ENCODE measurements at regions not wholly inside any gene's neighbourhood (a gene's known extent, or its start where the extent isn't known, plus 50 kb on each side); places are given as distances from the start of the nearest gene placed in this dataset.

DNA sequence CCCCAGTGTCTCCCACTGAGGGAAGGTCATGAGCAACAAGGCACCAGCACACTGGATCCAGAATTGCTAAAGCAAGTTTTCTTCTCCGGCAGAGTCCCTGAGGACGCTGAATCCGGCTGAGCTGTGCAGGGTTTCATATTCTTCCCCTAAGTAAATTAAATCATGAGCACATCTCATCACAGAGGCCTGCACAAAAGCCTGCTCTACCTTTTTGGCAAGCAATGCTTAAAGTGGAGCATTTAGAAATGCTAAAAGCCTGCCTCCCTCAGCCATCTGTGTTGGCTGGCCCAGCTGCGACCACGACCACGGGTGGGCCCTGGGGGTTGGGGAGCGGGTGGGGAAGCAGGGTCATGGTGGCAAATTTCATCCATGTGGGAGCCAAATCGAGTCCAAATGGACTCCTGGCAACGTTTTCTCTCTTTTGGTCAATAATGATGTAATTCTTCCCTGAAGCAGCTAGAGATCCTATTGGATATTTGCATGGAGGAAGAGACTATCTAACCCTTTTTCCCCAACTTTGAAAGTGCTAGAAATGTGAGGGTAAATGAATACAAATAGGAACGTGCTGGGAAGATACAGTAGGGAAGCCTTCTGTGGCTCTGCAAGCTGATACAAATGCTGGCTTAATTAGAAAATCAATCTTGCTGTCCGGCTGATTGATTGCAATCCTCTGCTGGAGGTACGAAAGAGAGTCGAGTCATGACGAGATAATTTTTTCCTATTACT is 532.8 kb upstream of the TBL1XR1 start:
- peak overlapping the region; percentile 15; the same call in 1 of the 2 replicates for H3K27ac ChIP-seq (ENCODE audit: low read depth, low read length)
- no peaks in the 10 kb centered on the region for H3K27me3 ChIP-seq (ENCODE audit: insufficient read depth, low read length)
- no peak overlapping the region for H3K9ac ChIP-seq (ENCODE audit: low read depth, low read length)
- 74% methylated on average over 12 of the region's 14 CpGs for WGBS
- no peaks in the 10 kb centered on the region for H3K9me3 ChIP-seq (ENCODE audit: insufficient read depth, low read depth, low read length)
- H3K36me3 ChIP-seq (ENCODE audit: insufficient read depth, low read length), result no peaks in the 10 kb centered on the region
- no peak overlapping the region for H3K4me3 ChIP-seq (ENCODE audit: low read length)
- peaks cover 20% of the 10 kb centered on the region for H3K4me1 ChIP-seq (ENCODE audit: insufficient read depth, low read length)

DNA sequence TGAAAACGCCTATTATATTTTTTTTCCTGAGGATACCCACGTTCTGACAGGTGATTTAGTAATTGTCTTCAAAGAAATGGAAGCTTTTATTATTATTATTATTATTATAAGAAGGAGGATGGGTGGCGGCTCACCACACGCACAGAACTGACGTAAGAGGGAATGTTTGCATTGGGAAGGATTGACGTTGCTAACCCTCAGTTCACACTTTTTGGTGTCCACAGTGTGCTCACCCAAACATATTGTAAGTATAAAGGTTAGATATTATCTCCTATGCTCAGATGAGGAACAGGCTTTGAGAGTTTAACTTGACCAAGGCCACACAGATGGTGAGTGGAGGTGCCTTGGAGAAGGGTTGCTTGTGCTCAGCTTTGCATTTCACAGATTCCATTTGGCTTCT is 533.5 kb upstream of the TBL1XR1 start:
- Histone ChIP-seq H3K9ac (ENCODE audit: low read depth, low read length) (no peak overlapping the region), H3K36me3 (ENCODE audit: insufficient read depth, low read length) (no peaks in the 10 kb centered on the region), H3K27me3 (ENCODE audit: insufficient read depth, low read length) (no peaks in the 10 kb centered on the region), H3K27ac (ENCODE audit: low read depth, low read length) (no peak overlapping the region), H3K4me1 (ENCODE audit: insufficient read depth, low read length) (peaks cover 20% of the 10 kb centered on the region), H3K9me3 (ENCODE audit: insufficient read depth, low read depth, low read length) (no peaks in the 10 kb centered on the region), H3K4me3 (ENCODE audit: low read length) (no peak overlapping the region)
- WGBS, result 86% methylated on average over 6 of the region's 6 CpGs

DNA sequence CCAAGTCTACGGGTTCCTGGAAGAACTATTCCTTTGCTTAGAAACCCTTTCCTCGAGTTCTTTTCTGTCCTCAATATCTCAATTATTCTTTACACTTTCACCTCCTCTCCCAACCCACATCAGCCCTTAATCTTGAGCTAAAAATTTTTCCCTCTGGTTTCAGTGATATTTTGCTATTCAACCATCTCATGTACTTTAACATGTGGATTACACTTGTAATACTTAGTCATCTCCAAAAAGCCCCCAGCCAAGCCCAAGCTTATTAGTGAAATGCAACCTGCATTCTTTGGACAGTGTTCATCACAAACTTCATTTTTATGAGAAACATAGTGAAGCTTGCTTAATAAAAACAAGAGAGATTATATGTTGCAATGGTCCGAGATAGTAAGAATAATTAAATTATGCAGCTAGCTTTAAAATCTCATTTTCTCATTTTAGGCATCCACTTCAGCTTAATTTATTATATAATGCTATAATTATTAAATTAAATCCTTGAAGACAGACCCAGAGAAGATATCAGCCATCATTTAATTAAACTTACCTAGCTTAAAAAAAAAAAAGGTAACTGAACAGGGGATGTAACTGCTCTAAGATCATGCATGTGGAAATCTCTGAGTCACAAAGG is 534.5 kb upstream of the TBL1XR1 start:
- H3K4me1 ChIP-seq (ENCODE audit: insufficient read depth, low read length), result peaks cover 20% of the 10 kb centered on the region
- H3K9me3 ChIP-seq (ENCODE audit: insufficient read depth, low read depth, low read length), result no peaks in the 10 kb centered on the region
- H3K4me3 ChIP-seq (ENCODE audit: low read length), result no peak overlapping the region
- no peak overlapping the region for H3K27ac ChIP-seq (ENCODE audit: low read depth, low read length)
- H3K9ac ChIP-seq (ENCODE audit: low read depth, low read length), result no peak overlapping the region
- no peaks in the 10 kb centered on the region for H3K27me3 ChIP-seq (ENCODE audit: insufficient read depth, low read length)
- no peaks in the 10 kb centered on the region for H3K36me3 ChIP-seq (ENCODE audit: insufficient read depth, low read length)
- 93% methylated on average over 2 of the region's 3 CpGs for WGBS

DNA sequence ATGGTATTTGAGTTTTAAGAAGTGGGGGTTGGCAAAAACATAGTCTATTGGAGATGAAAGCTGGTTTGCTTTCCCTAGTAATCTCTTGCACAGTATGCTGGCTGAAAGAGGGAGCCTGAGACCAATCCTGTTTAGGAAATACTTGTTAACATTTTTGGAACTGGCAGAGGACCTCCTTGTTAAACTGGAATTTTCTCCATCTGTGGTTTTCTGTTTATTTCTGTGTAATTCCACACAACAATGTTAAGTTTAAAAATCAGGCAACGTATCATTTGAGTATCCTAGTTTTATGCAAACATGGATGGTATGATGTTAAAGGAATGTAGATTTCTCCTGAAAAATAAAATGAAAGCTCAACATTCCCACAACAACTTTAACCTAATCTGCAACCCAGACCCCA is 536.0 kb upstream of the TBL1XR1 start:
- no peak overlapping the region for H3K27ac ChIP-seq (ENCODE audit: low read depth, low read length)
- no peak overlapping the region for H3K4me3 ChIP-seq (ENCODE audit: low read length)
- H3K9ac ChIP-seq (ENCODE audit: low read depth, low read length), result no peak overlapping the region
- no peaks in the 10 kb centered on the region for H3K36me3 ChIP-seq (ENCODE audit: insufficient read depth, low read length)
- no peaks in the 10 kb centered on the region for H3K27me3 ChIP-seq (ENCODE audit: insufficient read depth, low read length)
- peaks cover 20% of the 10 kb centered on the region for H3K4me1 ChIP-seq (ENCODE audit: insufficient read depth, low read length)
- no CpG with 5 or more reads among the region's 1 CpG for WGBS
- no peaks in the 10 kb centered on the region for H3K9me3 ChIP-seq (ENCODE audit: insufficient read depth, low read depth, low read length)

DNA sequence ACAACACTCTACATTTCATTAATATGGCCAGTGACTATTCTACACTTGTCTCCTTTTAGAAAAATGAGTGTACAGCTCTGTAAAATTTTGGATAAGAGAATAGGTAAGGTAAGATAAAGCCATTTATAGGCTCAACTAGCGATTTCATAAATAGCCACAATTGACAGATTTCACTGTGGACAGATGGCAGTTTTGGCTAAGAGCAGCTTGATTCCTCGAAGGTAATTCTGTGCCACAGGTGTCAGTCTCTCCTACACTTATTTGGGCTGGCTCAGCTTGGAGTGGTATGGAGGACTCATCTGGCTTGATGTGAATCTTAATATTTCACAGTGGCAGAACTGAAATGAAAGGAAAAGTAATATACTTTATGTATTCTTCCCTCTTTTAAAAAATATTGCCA is 536.7 kb upstream of the TBL1XR1 start:
- no peaks in the 10 kb centered on the region for H3K9me3 ChIP-seq (ENCODE audit: insufficient read depth, low read depth, low read length)
- no peak overlapping the region for H3K27ac ChIP-seq (ENCODE audit: low read depth, low read length)
- 100% methylated on average over 2 of the region's 2 CpGs for WGBS
- no peaks in the 10 kb centered on the region for H3K36me3 ChIP-seq (ENCODE audit: insufficient read depth, low read length)
- H3K4me3 ChIP-seq (ENCODE audit: low read length), result no peak overlapping the region
- H3K27me3 ChIP-seq (ENCODE audit: insufficient read depth, low read length), result no peaks in the 10 kb centered on the region
- H3K9ac ChIP-seq (ENCODE audit: low read depth, low read length), result no peak overlapping the region
- H3K4me1 ChIP-seq (ENCODE audit: insufficient read depth, low read length), result peaks cover 20% of the 10 kb centered on the region

DNA sequence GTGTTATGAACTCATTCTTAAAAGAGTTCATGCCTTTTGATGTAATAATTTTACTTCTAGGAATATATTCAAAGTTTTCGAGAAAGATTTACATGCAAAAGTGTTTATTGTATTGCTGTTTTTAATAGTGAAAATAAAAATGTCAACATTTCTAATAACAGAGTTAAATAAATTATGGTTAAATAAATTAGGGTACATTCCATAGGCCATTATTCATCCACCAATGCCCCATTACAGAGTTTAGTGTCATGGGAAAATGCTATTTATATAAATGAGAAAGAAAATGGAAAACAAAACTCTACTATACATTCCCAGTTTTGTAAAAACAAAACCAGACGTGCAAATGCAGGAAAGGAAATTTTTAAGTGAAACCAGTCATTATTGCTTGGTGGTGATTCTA is 538.1 kb upstream of the TBL1XR1 start:
- Histone ChIP-seq H3K9me3 (ENCODE audit: insufficient read depth, low read depth, low read length) (no peaks in the 10 kb centered on the region), H3K4me3 (ENCODE audit: low read length) (no peak overlapping the region), H3K9ac (ENCODE audit: low read depth, low read length) (no peak overlapping the region), H3K36me3 (ENCODE audit: insufficient read depth, low read length) (no peaks in the 10 kb centered on the region), H3K27ac (ENCODE audit: low read depth, low read length) (no peak overlapping the region), H3K27me3 (ENCODE audit: insufficient read depth, low read length) (no peaks in the 10 kb centered on the region), H3K4me1 (ENCODE audit: insufficient read depth, low read length) (peaks cover 10% of the 10 kb centered on the region)
- no CpG with 5 or more reads among the region's 2 CpGs for WGBS

DNA sequence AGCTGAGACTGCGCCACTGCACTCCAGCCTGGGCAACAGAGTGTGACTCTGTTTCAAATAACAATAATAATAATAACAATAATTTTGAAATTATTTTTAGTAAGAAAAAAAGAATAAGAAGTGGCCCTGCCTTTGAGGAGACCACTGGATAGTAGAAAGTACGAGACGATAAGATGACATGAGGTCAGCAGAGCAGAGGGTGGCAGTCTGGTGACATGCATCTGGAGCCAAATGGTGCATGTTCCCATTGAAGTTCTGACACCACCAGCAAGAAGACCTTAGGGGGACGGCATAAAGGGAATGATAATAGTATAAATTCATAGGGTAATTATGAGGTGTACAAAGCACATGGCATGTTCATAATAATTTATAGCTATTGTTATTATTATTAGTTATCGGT is 542.2 kb upstream of the TBL1XR1 start:
- 93% methylated on average over 4 of the region's 5 CpGs for WGBS
- no peak overlapping the region for H3K9ac ChIP-seq (ENCODE audit: low read depth, low read length)
- no peaks in the 10 kb centered on the region for H3K9me3 ChIP-seq (ENCODE audit: insufficient read depth, low read depth, low read length)
- no peak overlapping the region for H3K27ac ChIP-seq (ENCODE audit: low read depth, low read length)
- H3K4me1 ChIP-seq (ENCODE audit: insufficient read depth, low read length), result peaks cover 2% of the 10 kb centered on the region; the same call in 1 of the 2 replicates
- H3K36me3 ChIP-seq (ENCODE audit: insufficient read depth, low read length), result no peaks in the 10 kb centered on the region
- no peaks in the 10 kb centered on the region for H3K27me3 ChIP-seq (ENCODE audit: insufficient read depth, low read length)
- H3K4me3 ChIP-seq (ENCODE audit: low read length), result no peak overlapping the region

DNA sequence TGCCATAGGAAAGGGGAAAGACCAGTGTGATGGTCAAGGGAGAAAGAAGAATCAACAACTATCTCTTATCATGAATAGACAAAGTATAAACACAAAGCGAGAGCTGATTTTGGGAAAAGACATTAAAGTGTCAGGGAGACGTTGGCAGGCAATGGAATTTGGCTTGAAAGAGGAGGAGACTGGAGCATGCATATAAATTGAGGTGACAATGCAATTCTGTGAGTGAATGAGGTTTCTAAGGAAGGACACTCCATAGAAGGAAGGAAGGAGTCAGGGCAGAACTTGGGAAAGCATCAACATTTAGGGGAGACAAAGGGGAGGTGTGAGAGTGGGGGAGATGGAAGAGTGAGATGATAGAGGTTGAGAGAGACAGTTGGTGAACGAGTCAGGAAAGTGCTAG is 543.0 kb upstream of the TBL1XR1 start:
- H3K36me3 ChIP-seq (ENCODE audit: insufficient read depth, low read length), result no peaks in the 10 kb centered on the region
- no peak overlapping the region for H3K27ac ChIP-seq (ENCODE audit: low read depth, low read length)
- H3K4me1 ChIP-seq (ENCODE audit: insufficient read depth, low read length), result peaks cover 2% of the 10 kb centered on the region; the same call in 1 of the 2 replicates
- WGBS, result 52% methylated on average over 3 of the region's 3 CpGs
- no peak overlapping the region for H3K9ac ChIP-seq (ENCODE audit: low read depth, low read length)
- no peaks in the 10 kb centered on the region for H3K27me3 ChIP-seq (ENCODE audit: insufficient read depth, low read length)
- H3K9me3 ChIP-seq (ENCODE audit: insufficient read depth, low read depth, low read length), result no peaks in the 10 kb centered on the region
- H3K4me3 ChIP-seq (ENCODE audit: low read length), result no peak overlapping the region

DNA sequence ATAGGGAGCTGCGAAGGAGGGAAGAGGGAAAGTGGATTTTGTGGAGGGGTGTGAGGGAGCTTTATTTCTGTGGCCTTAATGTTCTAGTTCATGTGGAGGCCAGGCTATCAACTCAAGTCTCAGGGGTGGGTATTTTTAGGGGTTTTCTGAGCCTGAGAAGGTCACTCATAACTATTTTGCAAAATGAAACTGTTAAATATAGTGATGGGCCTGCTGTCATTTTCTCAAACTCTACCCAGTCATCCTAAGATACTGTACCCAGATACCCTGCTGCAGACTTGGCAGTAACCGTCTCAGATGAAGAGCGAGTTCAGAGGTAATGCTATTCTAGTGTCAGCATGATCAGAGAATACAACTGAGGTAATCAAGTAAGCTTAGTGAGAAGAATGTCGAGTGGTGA is 545.0 kb upstream of the TBL1XR1 start:
- Histone ChIP-seq H3K36me3 (ENCODE audit: insufficient read depth, low read length) (no peaks in the 10 kb centered on the region), H3K9me3 (ENCODE audit: insufficient read depth, low read depth, low read length) (no peaks in the 10 kb centered on the region), H3K27me3 (ENCODE audit: insufficient read depth, low read length) (no peaks in the 10 kb centered on the region), H3K27ac (ENCODE audit: low read depth, low read length) (no peak overlapping the region), H3K4me1 (ENCODE audit: insufficient read depth, low read length) (peaks cover 2% of the 10 kb centered on the region; the same call in 1 of the 2 replicates), H3K9ac (ENCODE audit: low read depth, low read length) (no peak overlapping the region), H3K4me3 (ENCODE audit: low read length) (no peak overlapping the region)
- 91% methylated on average over 3 of the region's 4 CpGs for WGBS

DNA sequence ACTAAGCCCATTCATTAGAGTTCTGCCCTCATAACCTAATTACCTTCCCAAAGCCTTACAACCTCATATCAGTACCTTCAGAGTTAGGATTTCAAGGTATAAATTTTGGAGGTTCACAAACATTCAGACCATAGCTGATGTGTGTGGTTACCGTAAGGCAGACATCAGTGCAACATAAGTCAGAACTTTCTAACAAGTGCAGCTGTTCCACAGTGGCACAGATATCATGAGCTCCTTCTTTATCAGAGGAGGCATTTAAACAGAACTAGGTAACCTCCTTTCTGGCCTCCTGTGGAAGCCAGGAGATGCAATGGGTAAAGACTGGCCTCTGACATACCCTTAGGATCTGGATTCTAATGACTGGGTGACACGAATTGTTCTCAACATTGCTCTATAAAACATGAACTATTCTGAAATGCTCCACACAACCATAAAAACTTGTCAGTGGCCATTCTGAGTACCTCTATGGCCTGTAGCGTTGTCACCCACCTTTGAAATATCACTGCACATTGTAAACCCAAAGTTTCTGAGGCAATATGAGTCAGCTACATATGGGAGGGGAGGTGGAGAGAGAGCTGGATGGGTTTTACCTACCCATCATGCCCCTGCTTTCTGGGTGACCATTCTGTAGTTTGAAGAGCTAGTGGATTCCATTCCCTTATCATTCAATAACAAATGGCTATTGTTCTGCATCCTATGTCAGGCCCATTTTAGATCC is 546.0 kb upstream of the TBL1XR1 start:
- Histone ChIP-seq H3K27ac (ENCODE audit: low read depth, low read length) (no peak overlapping the region), H3K9ac (ENCODE audit: low read depth, low read length) (no peak overlapping the region), H3K27me3 (ENCODE audit: insufficient read depth, low read length) (no peaks in the 10 kb centered on the region), H3K36me3 (ENCODE audit: insufficient read depth, low read length) (no peaks in the 10 kb centered on the region), H3K4me3 (ENCODE audit: low read length) (no peak overlapping the region), H3K4me1 (ENCODE audit: insufficient read depth, low read length) (peaks cover 2% of the 10 kb centered on the region; the same call in 1 of the 2 replicates), H3K9me3 (ENCODE audit: insufficient read depth, low read depth, low read length) (no peaks in the 10 kb centered on the region)
- 63% methylated on average over 3 of the region's 3 CpGs for WGBS

DNA sequence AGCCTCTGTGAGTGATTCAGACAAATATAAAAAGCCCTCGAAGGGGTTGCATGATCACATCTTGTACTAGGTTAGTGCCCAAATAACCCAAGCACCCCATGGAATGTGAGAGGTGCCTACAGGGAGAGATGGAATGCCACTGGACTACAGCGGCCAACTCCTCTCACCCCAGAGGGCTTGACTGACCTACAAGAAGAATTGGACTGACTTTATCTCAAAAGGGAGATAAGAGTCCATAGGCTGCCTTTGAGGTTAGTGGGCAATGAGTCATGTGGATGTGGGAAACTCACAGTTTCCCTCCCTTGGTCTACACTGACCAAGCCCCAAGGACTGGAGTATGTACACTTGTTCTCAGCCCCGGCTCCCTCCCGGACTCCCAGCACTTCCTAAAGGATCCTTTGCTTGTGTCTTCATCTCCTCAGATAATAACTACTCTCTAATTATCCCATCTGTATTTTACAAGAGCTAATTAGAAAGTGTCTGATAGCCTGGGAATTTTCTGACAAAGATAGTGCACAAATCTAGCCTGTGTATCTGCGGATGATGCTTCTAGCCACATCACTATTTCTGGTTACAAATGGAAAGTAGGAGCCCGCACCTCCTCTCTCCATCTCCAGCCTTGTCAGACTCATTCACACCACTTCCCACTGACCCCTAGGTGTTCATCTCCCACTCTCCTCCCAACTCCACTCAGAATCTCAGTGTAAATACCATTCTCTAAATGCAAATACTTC is 547.8 kb upstream of the TBL1XR1 start:
- no peak overlapping the region for H3K27ac ChIP-seq (ENCODE audit: low read depth, low read length)
- WGBS, result 92% methylated on average over 6 of the region's 6 CpGs

More for the DNA sequence above, 547.8 kb upstream of the TBL1XR1 start:
- Histone ChIP-seq H3K4me3 (ENCODE audit: low read length) (no peak overlapping the region), H3K9me3 (ENCODE audit: insufficient read depth, low read depth, low read length) (no peaks in the 10 kb centered on the region), H3K9ac (ENCODE audit: low read depth, low read length) (no peak overlapping the region), H3K4me1 (ENCODE audit: insufficient read depth, low read length) (peaks cover 2% of the 10 kb centered on the region; the same call in 1 of the 2 replicates), H3K27me3 (ENCODE audit: insufficient read depth, low read length) (no peaks in the 10 kb centered on the region), H3K36me3 (ENCODE audit: insufficient read depth, low read length) (no peaks in the 10 kb centered on the region)

Measured in HUES64 (cell line).